HepG2 (cell line): ENCODE measurements at regions not wholly inside any gene's neighbourhood (a gene's known extent, or its start where the extent isn't known, plus 50 kb on each side); places are given as distances from the start of the nearest gene placed in this dataset.

ENCODE experiments used
- CHCHD3 ChIP-seq: sonication (generic); formaldehyde crosslinking; IDR thresholded peaks from 2 replicates; pipeline ENCODE4 v1.8.0; 2022; ENCODE audit warnings: mild to moderate bottlenecking, missing genetic modification reagents, moderate library complexity
- HDAC6 ChIP-seq: fragments of 200-600 bp; sonication (generic); IDR thresholded peaks from 2 replicates; pipeline ENCODE4 v1.7.0; 2017; ENCODE audit warnings: mild to moderate bottlenecking, antibody characterized with exemption, low read length, low read depth
- MLLT10 ChIP-seq: sonication (generic); formaldehyde crosslinking; IDR thresholded peaks from 2 replicates; pipeline ENCODE4 v1.4.0; 2020; ENCODE audit warnings: missing genetic modification reagents
- RAD21 ChIP-seq: fragments of 450-650 bp; formaldehyde crosslinking; IDR thresholded peaks from 2 replicates; pipeline ENCODE4 v1.5.0; 2020; ENCODE audit warnings: mild to moderate bottlenecking
- SYNCRIP ChIP-seq: fragments of 200-400 bp; formaldehyde crosslinking; IDR thresholded peaks from 2 replicates; pipeline ENCODE4 v1.6.1; 2018; ENCODE audit warnings: mild to moderate bottlenecking, low read depth, low read length; ENCODE audit not compliant: insufficient read depth
- ZFP37 ChIP-seq: sonication (generic); formaldehyde crosslinking; IDR thresholded peaks from 2 replicates; pipeline ENCODE4 v1.4.0; 2020; ENCODE audit warnings: missing genetic modification reagents, borderline replicate concordance
- ZIK1 ChIP-seq: sonication (generic); formaldehyde crosslinking; IDR thresholded peaks from 2 replicates; pipeline ENCODE4 v1.5.0; 2020; ENCODE audit warnings: mild to moderate bottlenecking, low read depth, missing genetic modification reagents, borderline replicate concordance
- ZNF274 ChIP-seq: sonication (generic); formaldehyde crosslinking; IDR thresholded peaks from 2 replicates; pipeline ENCODE4 v1.5.1; 2020; ENCODE audit warnings: mild to moderate bottlenecking, missing genetic modification reagents
- ZNF382 ChIP-seq: sonication (generic); formaldehyde crosslinking; IDR thresholded peaks from 2 replicates; pipeline ENCODE4 v1.5.0; 2020; ENCODE audit warnings: missing genetic modification reagents, mild to moderate bottlenecking, borderline replicate concordance
- TF ChIP-seq, protein P1 (sequence below): sonication (generic); formaldehyde crosslinking; IDR thresholded peaks from 2 replicates; pipeline ENCODE4 v1.8.0; 2023; ENCODE audit warnings: mild to moderate bottlenecking, missing genetic modification reagents
- TF ChIP-seq, protein P2 (sequence below): conservative IDR thresholded peaks from 2 replicates; pipeline ENCODE4 v1.6.1; 2018; ENCODE audit warnings: missing genetic modification reagents
- TF ChIP-seq, protein P3 (sequence below): sonication (generic); formaldehyde crosslinking; IDR thresholded peaks from 2 replicates; pipeline ENCODE4 v1.4.0; 2020; ENCODE audit warnings: missing genetic modification reagents
- TF ChIP-seq, protein P4 (sequence below), 2 experiments: sonication (generic) in 1 of 2; formaldehyde crosslinking in 1 of 2; IDR thresholded peaks; 2 replicates each; pipeline versions ENCODE4 v1.4.0 to v1.6.1; 2018 to 2020; ENCODE audit warnings: missing genetic modification reagents in 2 of 2, borderline replicate concordance in 1 of 2, low read depth in 1 of 2, mild to moderate bottlenecking in 1 of 2, missing biosample characterization in 1 of 2
- TF ChIP-seq, protein P5 (sequence below): sonication (generic); formaldehyde crosslinking; IDR thresholded peaks from 2 replicates; pipeline ENCODE4 v1.4.0; 2020; ENCODE audit warnings: mild to moderate bottlenecking, missing genetic modification reagents, borderline replicate concordance
- TF ChIP-seq, protein P6 (sequence below): sonication (generic); formaldehyde crosslinking; IDR thresholded peaks from 2 replicates; pipeline ENCODE4 v1.5.0; 2020; ENCODE audit warnings: missing genetic modification reagents, mild to moderate bottlenecking, borderline replicate concordance

DNA sequence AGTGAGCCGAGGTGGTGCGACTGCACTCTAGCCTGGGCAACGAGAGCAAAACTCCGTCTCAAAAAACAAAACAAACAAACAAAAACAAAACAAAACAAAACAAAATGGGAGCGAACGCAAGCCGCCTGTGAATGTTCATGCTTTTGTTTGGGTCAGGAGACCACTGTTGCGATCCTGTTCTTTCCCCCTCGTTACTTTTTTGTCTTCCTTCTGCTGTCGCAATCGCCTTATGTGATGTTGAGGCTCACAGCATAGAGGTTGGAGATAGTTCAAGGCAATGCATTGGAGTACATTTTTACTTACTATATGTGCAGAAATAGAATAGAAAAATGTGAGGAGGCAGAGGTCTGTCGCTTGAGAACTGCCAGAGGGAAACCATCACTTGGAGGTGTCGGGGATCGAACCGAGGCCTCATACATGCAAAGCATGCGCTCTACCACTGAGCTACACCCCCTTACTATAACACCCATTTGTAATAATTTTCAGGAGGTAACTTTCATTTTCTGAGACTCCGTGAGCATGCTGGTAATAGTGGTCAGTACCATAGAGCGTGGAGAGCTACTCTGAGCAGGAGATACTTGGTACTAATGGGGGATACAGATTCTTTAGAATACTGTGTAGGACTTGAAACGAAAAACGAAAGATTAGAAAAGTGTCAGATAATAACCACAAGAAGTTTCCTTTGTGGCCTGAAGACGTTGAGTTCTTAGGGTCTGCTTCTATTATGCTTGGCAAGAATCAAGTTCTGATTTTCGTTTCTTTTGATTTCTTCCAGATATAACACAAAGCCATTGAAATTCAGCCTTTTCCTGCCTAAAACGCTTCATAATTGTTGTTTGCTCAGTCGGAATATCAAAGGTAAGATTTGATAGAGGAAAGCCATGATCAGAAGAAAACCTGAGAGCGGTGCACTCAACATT lies 121.1 kb downstream of the TRIM27 start (continued):
- TF ChIP-seq, protein P1, sequence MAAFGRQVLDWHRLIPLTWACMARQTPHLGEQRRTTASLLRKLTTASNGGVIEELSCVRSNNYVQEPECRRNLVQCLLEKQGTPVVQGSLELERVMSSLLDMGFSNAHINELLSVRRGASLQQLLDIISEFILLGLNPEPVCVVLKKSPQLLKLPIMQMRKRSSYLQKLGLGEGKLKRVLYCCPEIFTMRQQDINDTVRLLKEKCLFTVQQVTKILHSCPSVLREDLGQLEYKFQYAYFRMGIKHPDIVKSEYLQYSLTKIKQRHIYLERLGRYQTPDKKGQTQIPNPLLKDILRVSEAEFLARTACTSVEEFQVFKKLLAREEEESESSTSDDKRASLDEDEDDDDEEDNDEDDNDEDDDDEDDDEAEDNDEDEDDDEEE (CRISPR knock-in tag): no peak
- no peak for TF ChIP-seq ZFP37
- TF ChIP-seq, protein P2, sequence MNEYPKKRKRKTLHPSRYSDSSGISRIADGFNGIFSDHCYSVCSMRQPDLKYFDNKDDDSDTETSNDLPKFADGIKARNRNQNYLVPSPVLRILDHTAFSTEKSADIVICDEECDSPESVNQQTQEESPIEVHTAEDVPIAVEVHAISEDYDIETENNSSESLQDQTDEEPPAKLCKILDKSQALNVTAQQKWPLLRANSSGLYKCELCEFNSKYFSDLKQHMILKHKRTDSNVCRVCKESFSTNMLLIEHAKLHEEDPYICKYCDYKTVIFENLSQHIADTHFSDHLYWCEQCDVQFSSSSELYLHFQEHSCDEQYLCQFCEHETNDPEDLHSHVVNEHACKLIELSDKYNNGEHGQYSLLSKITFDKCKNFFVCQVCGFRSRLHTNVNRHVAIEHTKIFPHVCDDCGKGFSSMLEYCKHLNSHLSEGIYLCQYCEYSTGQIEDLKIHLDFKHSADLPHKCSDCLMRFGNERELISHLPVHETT (CRISPR knock-in tag): no peak
- TF ChIP-seq SYNCRIP: no peak
- TF ChIP-seq, protein P3, sequence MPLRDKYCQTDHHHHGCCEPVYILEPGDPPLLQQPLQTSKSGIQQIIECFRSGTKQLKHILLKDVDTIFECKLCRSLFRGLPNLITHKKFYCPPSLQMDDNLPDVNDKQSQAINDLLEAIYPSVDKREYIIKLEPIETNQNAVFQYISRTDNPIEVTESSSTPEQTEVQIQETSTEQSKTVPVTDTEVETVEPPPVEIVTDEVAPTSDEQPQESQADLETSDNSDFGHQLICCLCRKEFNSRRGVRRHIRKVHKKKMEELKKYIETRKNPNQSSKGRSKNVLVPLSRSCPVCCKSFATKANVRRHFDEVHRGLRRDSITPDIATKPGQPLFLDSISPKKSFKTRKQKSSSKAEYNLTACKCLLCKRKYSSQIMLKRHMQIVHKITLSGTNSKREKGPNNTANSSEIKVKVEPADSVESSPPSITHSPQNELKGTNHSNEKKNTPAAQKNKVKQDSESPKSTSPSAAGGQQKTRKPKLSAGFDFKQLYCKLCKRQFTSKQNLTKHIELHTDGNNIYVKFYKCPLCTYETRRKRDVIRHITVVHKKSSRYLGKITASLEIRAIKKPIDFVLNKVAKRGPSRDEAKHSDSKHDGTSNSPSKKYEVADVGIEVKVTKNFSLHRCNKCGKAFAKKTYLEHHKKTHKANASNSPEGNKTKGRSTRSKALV (CRISPR knock-in tag): no peak
- TF ChIP-seq, protein P4, sequence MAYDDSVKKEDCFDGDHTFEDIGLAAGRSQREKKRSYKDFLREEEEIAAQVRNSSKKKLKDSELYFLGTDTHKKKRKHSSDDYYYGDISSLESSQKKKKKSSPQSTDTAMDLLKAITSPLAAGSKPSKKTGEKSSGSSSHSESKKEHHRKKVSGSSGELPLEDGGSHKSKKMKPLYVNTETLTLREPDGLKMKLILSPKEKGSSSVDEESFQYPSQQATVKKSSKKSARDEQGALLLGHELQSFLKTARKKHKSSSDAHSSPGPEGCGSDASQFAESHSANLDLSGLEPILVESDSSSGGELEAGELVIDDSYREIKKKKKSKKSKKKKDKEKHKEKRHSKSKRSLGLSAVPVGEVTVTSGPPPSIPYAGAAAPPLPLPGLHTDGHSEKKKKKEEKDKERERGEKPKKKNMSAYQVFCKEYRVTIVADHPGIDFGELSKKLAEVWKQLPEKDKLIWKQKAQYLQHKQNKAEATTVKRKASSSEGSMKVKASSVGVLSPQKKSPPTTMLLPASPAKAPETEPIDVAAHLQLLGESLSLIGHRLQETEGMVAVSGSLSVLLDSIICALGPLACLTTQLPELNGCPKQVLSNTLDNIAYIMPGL (CRISPR knock-in tag; IDR thresholded peaks at IDR 0.05; ENCODE audit: borderline replicate concordance in 1 of 2, low read depth in 1 of 2): peak in 1 of 2 experiments; percentile 55; a peak in 3 of 4 replicates
- TF ChIP-seq, protein P5, sequence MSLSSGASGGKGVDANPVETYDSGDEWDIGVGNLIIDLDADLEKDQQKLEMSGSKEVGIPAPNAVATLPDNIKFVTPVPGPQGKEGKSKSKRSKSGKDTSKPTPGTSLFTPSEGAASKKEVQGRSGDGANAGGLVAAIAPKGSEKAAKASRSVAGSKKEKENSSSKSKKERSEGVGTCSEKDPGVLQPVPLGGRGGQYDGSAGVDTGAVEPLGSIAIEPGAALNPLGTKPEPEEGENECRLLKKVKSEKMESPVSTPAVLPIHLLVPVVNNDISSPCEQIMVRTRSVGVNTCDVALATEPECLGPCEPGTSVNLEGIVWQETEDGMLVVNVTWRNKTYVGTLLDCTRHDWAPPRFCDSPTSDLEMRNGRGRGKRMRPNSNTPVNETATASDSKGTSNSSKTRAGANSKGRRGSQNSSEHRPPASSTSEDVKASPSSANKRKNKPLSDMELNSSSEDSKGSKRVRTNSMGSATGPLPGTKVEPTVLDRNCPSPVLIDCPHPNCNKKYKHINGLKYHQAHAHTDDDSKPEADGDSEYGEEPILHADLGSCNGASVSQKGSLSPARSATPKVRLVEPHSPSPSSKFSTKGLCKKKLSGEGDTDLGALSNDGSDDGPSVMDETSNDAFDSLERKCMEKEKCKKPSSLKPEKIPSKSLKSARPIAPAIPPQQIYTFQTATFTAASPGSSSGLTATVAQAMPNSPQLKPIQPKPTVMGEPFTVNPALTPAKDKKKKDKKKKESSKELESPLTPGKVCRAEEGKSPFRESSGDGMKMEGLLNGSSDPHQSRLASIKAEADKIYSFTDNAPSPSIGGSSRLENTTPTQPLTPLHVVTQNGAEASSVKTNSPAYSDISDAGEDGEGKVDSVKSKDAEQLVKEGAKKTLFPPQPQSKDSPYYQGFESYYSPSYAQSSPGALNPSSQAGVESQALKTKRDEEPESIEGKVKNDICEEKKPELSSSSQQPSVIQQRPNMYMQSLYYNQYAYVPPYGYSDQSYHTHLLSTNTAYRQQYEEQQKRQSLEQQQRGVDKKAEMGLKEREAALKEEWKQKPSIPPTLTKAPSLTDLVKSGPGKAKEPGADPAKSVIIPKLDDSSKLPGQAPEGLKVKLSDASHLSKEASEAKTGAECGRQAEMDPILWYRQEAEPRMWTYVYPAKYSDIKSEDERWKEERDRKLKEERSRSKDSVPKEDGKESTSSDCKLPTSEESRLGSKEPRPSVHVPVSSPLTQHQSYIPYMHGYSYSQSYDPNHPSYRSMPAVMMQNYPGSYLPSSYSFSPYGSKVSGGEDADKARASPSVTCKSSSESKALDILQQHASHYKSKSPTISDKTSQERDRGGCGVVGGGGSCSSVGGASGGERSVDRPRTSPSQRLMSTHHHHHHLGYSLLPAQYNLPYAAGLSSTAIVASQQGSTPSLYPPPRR (CRISPR knock-in tag): no peak
- no peak for TF ChIP-seq RAD21
- TF ChIP-seq, protein P6, sequence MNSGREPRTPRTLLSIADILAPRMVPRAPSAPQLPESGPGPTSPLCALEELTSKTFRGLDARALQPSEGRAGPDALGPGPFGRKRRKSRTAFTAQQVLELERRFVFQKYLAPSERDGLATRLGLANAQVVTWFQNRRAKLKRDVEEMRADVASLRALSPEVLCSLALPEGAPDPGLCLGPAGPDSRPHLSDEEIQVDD: no peak
- no peak for TF ChIP-seq HDAC6
- no peak for TF ChIP-seq MLLT10
- TF ChIP-seq ZIK1: no peak
- no peak for TF ChIP-seq ZNF382 (CRISPR knock-in tag)
- TF ChIP-seq ZNF274 (CRISPR knock-in tag): no peak
- no peak for TF ChIP-seq CHCHD3 (CRISPR knock-in tag)
